DMS79 treated with DMSO at 0.1 percent for 48 hours (cell line): ENCODE measurements at regions not wholly inside any gene's neighbourhood (a gene's known extent, or its start where the extent isn't known, plus 50 kb on each side); places are given as distances from the start of the nearest gene placed in this dataset.

Experiments used
- DNase-seq: peaks from one replicate; lab custom pipeline; 2025; lab: John Stamatoyannopoulos, UW

GRCh38 chr2:43171789-43172188 lies 54.6 kb downstream of the ZFP36L2 start:
- DNase-seq, result no peak

- DNase-seq, result no peak
Measured at GRCh38 chr2:43170405-43171105, 55.9 kb downstream of the ZFP36L2 start.

- no peak for DNase-seq
Measured at GRCh38 chr2:43169987-43170386, 56.4 kb downstream of the ZFP36L2 start.

GRCh38 chr2:43169099-43169945 lies 57.1 kb downstream of the ZFP36L2 start:
- DNase-seq, result no peak

- DNase-seq, result no peak
Measured at GRCh38 chr2:43168016-43168369, 58.4 kb downstream of the ZFP36L2 start.

GRCh38 chr2:43165378-43166069 lies 60.9 kb downstream of the ZFP36L2 start:
- DNase-seq, result no peak

- no peak for DNase-seq
Measured at GRCh38 chr2:43164686-43165085, 61.7 kb downstream of the ZFP36L2 start.

GRCh38 chr2:43163584-43164270 lies 62.7 kb downstream of the ZFP36L2 start:
- DNase-seq, result no peak

- DNase-seq, result no peak
Measured at GRCh38 chr2:43162511-43162776, 64.0 kb downstream of the ZFP36L2 start.

- no peak for DNase-seq
Measured at GRCh38 chr2:43161650-43162510, 64.5 kb downstream of the ZFP36L2 start.

- no peak for DNase-seq
Measured at GRCh38 chr2:43160778-43161177, 65.6 kb downstream of the ZFP36L2 start.

- no peak for DNase-seq
Measured at GRCh38 chr2:43159797-43160196, 66.6 kb downstream of the ZFP36L2 start.

GRCh38 chr2:43158259-43158880 lies 68.0 kb downstream of the ZFP36L2 start:
- no peak for DNase-seq

GRCh38 chr2:43157506-43158246 lies 68.7 kb downstream of the ZFP36L2 start:
- DNase-seq, result no peak

- no peak for DNase-seq
Measured at GRCh38 chr2:43155851-43156411, 70.5 kb downstream of the ZFP36L2 start.

GRCh38 chr2:43154685-43155084 lies 71.7 kb downstream of the ZFP36L2 start:
- peak; percentile 5 for DNase-seq

GRCh38 chr2:43152741-43153647 lies 73.4 kb downstream of the ZFP36L2 start:
- DNase-seq, result no peak

GRCh38 chr2:43152186-43152585 lies 74.2 kb downstream of the ZFP36L2 start:
- peak; percentile 10 for DNase-seq
